A549 (cell line): ENCODE measurements at regions not wholly inside any gene's neighbourhood (a gene's known extent, or its start where the extent isn't known, plus 50 kb on each side); places are given as distances from the start of the nearest gene placed in this dataset.

ENCODE experiments used
- ATOH8 ChIP-seq: fragments of 250-450 bp; sonication (Bioruptor Pico); IDR thresholded peaks from 2 replicates; pipeline ENCODE4 v1.5.0; 2020; ENCODE audit warnings: low read depth, mild to moderate bottlenecking, moderate library complexity
- EHMT2 ChIP-seq: fragments of 200-600 bp; sonication (generic); IDR thresholded peaks from 2 replicates; pipeline ENCODE4 v1.6.1; 2016; ENCODE audit warnings: antibody characterized with exemption, low read depth, mild to moderate bottlenecking, moderate library complexity
- KDM1A ChIP-seq: fragments of 200-600 bp; sonication (generic); IDR thresholded peaks from 2 replicates; pipeline ENCODE4 v1.6.1; 2016; ENCODE audit warnings: low read depth, mild to moderate bottlenecking
- ZNF302 ChIP-seq: fragments of 250-450 bp; sonication (Bioruptor Pico); IDR thresholded peaks from 2 replicates; pipeline ENCODE4 v1.9.0; 2021; ENCODE audit warnings: inconsistent platforms, mild to moderate bottlenecking, moderate library complexity

- no peak for TF ChIP-seq ZNF302 (CRISPR knock-in tag)
- TF ChIP-seq ATOH8, result no peak
- TF ChIP-seq KDM1A, result no peak
- TF ChIP-seq EHMT2, result no peak
Observed at GRCh38 chrX:78595901-78596502, 63.1 kb downstream of the RTL3 start.
